NCI-H2227 (cell line): ENCODE measurements at regions not wholly inside any gene's neighbourhood (a gene's known extent, or its start where the extent isn't known, plus 50 kb on each side); places are given as distances from the start of the nearest gene placed in this dataset.

Experiments
- DNase-seq: peaks from one replicate; lab custom pipeline; 2025; ENCODE audit not compliant: unreplicated experiment; lab: John Stamatoyannopoulos, UW

DNA sequence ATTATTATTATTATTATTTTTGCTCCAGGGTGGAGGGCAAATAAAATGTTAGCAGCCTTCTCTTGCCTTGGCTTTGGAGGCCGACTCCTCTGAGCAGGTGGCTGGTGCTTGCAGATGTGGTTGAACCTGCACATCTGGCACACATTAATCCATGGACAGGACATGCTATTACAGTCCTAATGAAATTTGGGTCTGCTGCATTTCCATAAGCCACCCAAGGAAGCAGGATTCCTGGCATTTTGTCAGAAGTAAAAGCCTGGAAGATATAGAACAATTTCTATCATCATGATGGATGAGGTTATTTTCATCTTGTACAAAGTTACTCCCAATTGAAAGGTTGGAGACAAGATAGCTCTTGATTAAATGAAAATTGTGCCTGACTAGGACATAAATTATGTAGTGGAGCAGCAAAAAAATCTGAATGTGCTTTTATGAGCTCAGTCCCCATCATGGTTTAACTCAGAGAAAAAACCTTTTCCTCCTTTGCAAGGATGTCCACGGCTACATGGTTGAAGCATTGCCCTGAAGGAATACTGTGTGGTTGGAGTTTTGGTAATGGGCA is 130.9 kb upstream of the RGMA start:
- DNase-seq: no peak

DNA sequence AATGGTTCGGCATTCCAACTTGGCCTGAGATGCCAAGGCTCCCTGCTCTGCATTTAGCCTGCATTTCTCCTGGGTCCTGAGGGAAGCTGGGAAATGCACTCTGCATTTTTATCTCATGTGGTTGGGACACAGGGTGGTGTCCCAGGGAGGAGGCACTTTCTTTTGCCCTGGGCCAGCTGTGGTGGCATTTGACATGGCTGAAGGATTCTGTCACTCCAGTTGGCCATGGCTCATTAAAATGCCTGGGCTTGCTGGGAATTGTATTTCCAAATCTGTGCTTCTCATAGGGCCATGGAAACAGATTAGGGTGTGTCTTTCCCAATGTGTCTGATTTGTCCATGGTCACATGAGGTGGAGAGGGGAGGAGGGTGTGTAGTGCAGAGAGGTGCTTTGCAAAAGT is 128.3 kb upstream of the RGMA start:
- DNase-seq: no peak

DNA sequence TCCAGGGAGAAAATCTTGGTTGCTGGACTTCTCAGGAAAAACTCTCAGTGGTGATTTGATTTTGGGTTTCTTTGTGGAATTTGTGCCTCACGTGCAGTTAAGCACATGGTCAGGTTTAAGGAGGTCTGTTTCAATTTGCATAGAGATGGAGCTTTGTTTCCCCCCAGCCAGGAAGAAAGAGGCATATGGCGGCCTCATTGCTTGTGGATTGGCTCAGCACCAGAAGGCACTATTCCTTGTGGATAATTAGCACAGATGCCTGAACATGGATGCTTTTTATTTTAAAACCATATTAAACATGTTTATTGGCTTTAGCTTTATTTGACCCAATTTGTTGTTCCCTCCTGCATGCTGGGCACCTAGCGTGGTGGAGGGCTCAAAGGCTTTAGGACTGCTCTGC is 125.1 kb upstream of the RGMA start:
- DNase-seq: no peak

DNA sequence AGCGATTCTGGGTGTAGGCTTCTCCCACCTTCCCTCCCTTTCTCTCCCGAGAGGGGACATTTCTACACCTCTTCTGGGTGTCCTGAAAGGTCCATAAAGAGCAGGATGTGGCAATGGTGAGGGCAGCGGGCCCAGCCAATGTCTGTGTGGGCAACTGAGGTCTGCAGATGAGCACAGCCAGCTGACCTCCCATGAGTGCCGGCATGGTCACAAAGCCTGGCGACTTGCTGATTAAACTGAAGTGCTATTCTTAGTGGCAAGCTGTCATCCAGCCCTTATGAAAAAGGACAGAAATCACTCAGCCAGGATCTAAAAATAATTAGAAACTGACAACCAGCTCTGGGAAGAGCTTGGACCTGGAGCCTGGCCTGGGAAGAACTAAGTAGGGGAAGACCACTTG is 124.3 kb upstream of the RGMA start:
- no peak for DNase-seq

DNA sequence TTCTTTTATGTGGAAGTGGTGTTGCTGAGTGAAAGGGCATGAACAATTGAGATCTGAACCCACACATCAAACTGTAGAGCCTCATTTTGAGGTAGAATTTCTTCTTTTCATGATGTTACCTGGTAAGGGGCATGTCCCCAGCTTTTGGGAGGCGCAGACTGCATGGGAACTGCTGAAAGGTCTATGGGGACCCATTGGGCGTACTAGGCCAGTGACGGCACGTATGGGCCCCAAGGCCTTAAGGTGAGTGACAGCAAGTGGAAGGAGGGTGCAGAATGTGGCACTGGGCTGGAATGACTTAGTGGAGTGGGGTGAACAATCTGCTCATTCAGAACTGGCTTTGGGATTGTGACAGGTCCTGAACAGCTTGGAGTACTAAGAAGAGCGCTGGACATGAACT is 123.6 kb upstream of the RGMA start:
- DNase-seq: no peak

DNA sequence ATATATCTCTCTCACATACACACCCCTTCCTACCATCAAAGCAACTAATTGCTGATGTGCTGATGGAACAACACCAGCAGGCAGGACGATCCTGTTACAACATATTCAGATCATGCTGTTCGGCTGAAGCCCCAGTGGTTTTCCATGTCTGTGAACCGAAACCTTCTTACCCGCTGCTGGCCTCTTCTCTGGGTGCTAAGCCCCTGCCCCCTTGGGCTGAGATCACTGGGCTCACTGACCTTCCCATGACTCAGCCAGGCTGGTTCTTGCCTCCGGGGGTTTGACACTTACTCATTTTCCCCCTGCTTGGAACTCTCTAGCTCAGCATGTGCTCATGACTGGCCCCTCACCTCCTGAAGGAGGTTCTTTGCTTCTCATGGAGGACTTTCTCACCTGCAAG is 122.0 kb upstream of the RGMA start:
- no peak for DNase-seq

DNA sequence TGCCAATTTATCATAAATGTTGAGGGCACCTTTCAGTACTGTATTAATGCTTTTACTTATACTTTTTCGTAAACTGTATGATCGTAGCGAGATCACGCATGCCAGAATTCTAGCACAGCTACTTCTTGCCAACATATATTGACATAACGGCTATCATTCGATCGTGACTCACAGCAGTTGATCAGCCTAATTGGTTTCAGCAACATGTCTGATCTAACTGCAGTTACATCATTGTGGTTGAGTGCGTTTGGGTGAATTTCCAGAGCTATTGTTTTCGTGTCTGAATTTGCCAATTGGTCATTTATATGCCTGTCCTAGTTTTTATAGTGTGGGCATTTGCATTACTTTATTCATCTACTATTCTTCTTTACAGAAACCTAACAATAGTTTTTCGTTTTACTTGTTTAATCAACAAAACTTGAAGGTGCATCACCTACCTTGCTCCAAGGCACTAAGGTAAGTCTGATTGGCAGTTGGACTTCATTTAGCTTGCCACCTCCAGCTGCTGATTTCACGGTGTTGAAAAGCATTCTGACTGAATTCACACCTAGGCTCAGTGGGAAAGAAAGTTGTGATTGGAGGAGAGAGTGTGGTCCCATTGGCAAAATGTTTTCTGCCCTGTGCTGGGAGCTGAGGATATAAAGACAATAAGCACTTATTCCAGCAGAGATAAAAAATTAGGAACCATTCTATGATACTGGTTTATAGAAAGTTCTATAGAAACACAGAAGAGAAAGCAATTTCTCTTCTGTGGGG is 120.9 kb upstream of the RGMA start:
- no peak for DNase-seq

DNA sequence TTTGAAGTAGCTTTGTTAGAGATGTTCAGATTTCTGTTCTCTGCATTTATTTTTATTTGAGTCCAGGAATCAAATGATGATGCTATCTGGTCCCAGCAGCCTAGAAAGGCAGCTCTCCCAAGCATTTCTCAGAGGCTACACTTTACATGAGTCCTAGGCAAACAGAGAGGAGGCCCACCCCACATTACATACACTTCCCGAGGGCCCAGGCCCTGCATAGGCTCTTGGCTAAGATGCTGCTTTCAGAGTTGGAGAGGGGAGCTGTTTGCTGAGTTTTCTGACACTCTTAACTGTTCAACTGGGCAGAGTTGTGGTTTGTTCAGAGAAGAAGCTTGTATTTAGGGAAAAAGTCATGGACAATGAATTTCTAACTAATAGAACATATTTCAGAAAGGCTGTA is 117.9 kb upstream of the RGMA start:
- DNase-seq: no peak

DNA sequence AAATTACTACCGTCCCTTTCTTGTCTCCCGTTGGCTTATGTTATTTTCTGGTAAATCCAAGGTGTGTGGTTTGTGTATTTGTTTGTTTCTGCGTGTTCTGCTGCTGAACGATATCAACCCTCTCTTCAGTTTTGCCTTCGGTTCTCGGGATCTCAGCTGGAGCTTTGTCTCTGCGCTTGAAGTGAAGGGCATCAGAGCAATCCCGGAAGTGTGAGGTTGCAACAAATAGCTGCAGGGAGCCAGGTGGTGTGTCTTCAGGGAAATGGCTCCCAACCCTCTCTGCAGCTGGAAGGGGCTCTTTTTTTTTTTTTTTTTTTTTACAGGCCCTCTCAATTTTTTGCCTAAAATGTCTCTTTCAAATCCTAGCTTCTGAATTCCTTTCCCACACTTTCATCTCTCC is 116.4 kb upstream of the RGMA start:
- DNase-seq: no peak

DNA sequence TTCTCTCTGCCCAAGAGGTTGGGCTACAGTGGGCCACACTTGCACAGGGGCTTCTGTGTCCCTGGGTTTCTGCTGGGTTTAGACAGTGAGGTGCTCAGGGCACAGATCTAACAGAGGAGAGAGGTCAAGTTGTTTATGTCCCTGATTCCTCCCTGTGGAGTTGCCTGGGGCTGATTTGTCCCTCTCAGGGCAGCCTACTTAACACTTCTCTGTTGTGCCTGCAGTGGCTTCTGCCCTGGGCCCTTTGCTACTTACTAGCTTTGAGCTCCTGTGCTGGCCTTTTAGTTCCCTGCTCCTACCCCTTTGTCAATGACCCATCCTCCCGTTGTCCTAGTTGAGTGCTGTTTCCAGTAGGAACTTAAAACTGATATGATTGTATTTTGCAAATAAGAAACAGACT is 114.0 kb upstream of the RGMA start:
- no peak for DNase-seq

DNA sequence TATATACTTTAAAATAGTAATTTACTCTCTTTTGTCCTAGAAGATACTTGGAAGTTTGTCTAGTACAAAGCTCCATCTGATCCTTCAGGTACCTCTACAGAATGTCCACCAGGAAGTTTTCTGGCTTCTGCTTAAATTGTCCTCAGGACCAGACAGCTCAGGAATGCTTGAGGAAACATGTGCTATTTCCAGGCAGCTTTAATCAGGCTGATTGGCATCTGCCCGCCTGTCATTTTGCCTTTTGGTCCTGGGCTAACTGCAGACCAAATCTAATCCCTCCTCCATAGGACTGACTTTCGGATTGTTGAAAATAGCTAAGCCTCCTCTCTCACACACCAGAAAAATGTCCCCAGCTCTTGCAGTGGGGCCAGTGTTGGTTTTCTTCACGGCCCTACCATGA is 113.4 kb upstream of the RGMA start:
- no peak for DNase-seq

DNA sequence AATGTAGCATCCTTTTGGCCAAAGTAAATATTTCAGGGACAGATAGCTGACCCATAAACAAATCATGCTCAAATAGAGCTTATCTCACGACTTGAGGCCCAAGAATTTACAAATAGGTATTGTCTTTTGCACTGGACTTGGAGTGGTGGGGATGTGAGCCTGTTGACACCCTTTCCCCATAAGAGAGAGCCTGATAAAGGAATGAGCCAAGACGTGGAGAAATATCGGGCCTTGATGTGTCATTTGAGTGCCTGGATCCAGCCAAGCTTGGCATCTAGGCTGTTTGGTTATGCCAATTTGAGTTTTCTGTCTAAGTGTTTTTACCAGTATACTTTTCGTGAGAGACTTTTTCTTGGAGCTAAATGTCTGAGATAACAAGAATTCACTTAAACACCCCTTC is 112.9 kb upstream of the RGMA start:
- no peak for DNase-seq

DNA sequence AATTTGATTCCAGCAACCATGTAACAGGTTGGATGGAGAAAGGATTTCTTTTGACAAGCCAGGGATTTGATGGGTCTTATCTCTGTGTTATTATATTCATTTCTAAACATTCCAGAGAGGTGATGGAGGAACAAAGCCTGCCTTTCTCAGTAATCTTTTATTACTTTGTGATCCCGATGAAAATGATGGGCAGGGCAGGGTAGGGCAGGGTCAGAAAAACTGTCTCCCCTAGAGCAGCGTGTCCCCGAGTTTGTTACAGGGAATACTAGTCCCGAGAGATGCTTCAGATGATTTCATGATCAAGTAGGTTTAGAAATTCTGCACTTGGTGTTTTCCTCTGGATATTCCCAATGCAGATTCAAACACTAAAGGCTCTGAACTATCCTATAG is 111.8 kb upstream of the RGMA start:
- no peak for DNase-seq

DNA sequence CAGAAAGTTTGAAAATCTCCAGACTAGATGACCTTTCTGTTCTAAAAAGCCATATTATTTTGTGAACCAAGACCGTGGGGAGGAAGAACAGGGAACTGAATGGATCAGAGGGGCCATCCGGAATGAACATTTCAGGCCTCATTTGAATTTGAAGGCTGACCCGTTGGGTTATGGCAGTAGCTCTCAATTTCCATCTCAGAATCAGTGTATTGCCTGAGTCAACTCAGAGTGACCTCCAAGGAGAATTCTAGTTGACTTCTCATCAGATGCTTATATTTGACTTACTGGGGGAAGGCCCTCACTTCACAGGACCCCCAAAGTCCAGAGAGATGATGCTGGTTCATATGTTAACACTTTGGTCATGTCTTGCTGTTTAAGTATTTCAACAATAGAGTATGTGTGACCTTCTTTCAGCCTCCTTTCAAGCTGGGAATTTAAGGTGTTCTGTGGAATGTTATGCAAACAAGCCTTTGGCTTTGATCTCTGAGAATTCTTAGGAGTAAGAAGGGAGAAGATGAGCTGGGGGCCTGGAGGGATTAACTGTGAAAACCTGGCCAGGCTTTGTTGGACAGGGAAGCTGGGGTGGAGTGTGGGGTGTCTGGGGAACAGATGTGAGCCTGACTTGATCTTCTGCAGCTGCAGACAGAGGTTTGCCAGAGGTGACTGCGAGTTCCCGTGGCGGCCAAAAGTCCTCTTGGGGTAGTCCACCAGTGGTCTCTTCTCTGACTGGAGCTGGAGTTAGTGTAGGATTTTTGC is 111.2 kb upstream of the RGMA start:
- no peak for DNase-seq

DNA sequence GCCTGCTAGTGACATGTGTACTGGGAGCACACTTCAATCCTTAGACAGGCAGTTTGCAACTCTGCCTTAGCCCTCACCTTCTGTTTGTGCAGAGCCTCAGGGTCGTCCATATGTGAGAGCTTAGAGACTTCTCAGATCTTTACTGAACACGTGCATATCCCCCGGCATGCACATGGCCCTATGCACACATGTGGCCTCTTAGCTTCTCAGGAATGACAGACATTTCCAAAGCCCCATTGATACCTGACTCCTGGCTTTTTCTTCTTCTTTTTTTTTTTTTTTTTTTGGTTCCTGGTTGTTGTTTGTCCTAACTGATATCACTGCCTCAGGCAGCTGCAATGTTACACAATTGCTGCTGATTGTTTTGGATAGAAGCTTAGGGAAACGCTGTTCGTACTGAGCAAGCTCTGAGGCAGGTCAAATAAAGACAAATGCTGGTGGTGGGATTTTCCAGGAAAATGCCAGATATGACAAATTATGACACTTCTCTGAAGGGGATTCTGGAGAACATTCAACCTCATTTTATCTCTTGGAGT is 107.2 kb upstream of the RGMA start:
- DNase-seq: no peak

DNA sequence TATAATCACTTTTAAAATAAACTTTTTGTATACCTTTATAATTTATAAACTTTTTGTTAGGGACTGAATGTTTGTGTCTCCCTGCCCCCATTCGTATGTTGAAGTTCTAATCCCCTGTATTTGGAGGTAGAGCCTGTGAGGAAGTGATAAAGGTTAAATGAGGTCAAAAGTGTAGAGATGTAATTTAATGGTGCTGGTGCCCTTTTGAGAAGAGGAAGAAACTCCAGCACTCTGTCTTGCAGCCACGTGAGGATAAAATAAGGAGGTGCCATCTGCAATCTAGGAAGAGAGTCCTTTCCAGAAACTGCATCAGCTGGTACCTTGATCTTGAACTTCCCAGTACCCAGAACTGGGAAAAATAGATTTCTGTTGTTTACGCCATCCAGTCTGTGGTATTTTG is 106.1 kb upstream of the RGMA start:
- no peak for DNase-seq

DNA sequence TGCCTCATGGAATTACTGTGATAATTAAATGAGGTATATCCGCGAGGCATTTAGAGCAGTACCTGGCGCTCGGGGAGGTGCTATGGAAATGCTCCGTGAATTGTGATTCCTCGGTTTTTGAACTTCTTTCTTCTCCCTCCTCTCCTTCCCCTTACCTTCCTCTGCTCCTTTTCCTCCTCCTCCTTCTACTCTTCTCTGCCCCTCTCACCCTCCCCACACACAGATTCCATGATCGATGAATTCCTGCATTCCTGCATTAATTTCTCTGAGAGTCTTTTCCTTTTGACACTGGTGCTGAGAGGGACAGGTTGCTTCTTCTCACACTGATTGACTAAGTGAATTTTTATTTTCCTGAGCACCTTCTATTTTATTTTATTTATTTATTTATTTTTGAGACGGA is 101.2 kb upstream of the RGMA start:
- DNase-seq: no peak

DNA sequence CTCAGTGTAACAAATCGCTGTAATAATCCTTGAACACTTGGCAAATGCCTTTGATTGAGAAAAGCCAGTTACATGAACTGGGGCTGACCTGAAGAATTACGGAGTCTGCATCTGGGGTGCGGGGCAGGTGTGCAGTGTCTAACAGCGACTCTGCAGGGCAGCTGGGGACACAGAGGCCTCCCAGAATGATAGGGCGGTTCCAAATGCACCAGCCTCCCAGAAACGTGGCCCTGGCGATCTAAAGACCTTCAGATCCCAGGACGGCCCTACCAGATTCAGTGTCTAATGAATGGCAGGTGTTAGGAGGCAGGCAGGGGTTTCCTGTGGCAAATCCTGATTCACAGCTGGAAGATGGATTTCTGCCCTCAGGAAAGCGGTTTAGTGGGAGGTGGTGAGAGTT is 100.5 kb upstream of the RGMA start:
- peak; percentile 62 for DNase-seq

DNA sequence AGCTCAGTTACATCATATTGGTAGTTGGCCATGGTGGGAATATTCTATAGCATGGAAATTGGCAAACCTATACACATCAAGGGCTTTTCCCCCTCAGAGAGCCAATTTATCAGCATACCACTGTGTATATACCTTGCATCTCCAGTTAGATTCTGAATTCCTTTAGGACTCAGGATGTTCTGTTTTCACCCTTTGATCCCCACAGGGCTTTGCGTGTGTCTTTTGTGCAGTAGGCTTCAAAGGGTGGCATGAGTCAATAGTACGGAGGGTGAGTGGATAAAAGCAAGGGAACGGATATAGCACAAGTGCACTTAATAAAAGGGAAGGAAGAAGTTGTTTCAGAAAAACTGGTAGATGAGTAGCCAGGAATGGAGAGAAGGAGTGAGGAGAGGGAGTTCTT is 99.2 kb upstream of the RGMA start:
- no peak for DNase-seq

DNA sequence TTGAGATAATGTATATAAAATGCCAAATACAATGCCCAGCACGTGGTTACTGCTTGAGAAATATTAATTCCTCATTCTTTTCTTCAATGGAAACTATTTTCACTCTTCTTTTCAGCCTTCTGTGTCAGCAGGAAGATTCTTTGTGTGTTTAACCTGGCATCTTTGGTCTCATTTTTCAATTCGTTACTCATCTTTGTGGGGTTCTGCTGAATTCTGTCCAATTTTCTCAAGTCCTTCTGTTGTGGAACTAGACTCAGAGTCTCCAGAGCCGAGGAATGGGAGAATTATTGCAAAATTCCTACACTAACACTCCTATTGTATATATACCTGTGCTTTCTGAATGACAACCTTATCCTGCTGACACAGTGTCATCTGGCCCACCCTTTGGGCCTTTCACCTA is 96.8 kb upstream of the RGMA start:
- no peak for DNase-seq

DNA sequence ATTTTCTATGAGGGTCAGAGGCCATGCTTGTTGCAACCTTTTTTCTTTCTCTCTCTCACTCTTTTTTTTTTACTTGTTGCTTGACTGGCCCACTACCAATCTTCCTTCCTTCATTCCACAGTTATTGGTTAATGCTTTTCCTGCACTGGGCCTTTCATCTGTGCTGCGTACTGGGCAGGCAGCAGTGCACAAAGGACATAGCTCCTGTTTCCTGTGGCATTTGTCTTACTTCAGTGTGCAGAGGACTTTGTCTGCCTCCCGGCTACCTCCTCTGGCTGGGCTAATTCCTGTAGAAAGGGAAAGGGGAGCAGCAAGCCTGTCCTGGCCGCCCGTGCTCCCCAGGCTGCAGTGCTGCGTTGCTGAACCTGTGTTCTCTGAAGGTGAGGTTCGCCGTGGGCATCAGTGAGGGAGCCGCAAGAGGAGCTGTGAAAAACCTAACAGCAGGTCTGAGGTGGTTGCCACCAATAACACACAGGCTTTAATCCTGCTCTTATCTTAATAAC is 93.7 kb upstream of the RGMA start:
- no peak for DNase-seq

DNA sequence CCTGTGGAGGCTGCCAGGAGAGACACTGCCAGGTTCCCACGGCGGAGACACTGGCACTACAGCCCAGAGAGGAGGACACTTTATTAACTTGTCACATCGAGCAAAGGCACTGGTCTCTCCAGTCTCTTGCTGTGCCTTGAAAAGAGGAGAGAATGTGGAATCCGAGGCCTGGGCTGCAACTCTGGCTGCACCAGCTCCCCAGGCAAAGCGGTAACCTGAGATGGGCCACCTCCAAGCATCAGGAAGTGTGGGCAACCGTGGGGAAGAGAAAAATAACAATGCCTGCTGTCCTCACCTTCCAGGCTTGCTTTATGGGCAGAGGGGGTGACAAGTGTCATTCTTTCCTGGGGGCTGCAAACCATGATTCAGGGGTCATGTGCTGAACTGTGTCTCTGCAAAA is 91.6 kb upstream of the RGMA start:
- no peak for DNase-seq
